ENCODE measurements at regions not wholly inside any gene's neighbourhood (a gene's known extent, or its start where the extent isn't known, plus 50 kb on each side); places are given as distances from the start of the nearest gene placed in this dataset.

DNA sequence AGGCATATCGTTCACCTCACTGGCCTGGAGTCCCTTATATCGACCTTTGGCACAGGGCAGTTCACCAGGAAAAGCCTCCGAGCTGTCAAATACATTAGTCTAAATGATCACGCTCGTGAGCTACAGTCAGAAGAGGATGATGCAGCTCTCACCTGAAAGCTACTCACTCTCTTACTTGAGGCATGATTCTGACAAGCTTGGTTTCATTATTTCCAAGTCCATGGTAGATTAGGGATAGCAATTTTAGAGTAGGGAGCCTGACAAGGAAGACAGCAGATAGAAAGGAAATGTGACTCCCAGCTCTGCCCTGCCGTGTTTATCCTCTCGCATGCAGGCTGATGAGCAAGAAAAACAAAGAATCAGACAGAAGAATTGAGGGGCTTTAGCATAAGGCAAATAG lies 98.0 kb upstream of the MAP1B start:
- TF ChIP-seq, protein P1, sequence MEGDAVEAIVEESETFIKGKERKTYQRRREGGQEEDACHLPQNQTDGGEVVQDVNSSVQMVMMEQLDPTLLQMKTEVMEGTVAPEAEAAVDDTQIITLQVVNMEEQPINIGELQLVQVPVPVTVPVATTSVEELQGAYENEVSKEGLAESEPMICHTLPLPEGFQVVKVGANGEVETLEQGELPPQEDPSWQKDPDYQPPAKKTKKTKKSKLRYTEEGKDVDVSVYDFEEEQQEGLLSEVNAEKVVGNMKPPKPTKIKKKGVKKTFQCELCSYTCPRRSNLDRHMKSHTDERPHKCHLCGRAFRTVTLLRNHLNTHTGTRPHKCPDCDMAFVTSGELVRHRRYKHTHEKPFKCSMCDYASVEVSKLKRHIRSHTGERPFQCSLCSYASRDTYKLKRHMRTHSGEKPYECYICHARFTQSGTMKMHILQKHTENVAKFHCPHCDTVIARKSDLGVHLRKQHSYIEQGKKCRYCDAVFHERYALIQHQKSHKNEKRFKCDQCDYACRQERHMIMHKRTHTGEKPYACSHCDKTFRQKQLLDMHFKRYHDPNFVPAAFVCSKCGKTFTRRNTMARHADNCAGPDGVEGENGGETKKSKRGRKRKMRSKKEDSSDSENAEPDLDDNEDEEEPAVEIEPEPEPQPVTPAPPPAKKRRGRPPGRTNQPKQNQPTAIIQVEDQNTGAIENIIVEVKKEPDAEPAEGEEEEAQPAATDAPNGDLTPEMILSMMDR (IDR thresholded peaks at IDR 0.05): no peak
- ATAC-seq: no peak
- DNase-seq: no peak
- no peaks in the 10 kb centered on the region for H3K36me3 Mint-ChIP-seq
- Histone ChIP-seq H3K4me3 (ENCODE audit: low read length) (no peak overlapping the region), H3K27ac (ENCODE audit: low read length) (no peak overlapping the region), H3K36me3 (ENCODE audit: control insufficient read depth, insufficient read depth, low read length) (no peaks in the 10 kb centered on the region), H3K9me3 (ENCODE audit: control insufficient read depth, insufficient read depth, low read length) (no peaks in the 10 kb centered on the region), H3K27me3 (ENCODE audit: control insufficient read depth, insufficient read depth, low read length) (no peaks in the 10 kb centered on the region), H3K4me1 (ENCODE audit: control insufficient read depth, insufficient read depth, low read length) (no peaks in the 10 kb centered on the region)
- H3K27ac Mint-ChIP-seq: no peak overlapping the region
- H3K27me3 Mint-ChIP-seq (ENCODE audit: low read depth in 2 of 2): peaks cover 20 to 36% of the 10 kb centered on the region in 2 donors
- H3K4me3 Mint-ChIP-seq: no peak overlapping the region
- no peaks in the 10 kb centered on the region for H3K9me3 Mint-ChIP-seq
- intact Hi-C loops (cut with micrococcal nuclease): no loop called here
- H3K4me1 Mint-ChIP-seq: no peaks in the 10 kb centered on the region
- WGBS (ENCODE audit: insufficient coverage): 85% methylated on average over 7 of the region's 7 CpGs

DNA sequence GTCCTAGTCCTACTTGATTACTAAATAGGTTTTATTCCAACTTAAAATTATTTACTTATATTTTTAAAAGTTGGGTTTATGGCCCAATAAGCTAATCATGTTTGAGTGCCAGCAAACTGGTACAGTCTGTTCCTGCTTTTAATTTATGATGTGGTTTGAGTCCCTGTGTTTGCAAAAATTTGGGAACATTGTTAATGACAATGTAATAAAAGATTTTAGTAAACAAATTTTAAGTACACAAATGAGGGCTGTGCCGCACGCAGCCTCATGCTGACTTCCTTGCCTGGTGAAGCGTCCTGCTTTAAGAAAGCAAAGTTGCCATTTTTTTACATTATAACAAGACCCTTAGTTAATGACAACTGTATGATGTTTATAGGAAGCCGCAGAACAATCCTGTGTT lies 96.8 kb upstream of the MAP1B start:
- no peak for ATAC-seq
- TF ChIP-seq, protein P1 (IDR thresholded peaks at IDR 0.05): no peak
- Histone ChIP-seq H3K4me3 (ENCODE audit: low read length) (no peak overlapping the region), H3K9me3 (ENCODE audit: control insufficient read depth, insufficient read depth, low read length) (no peaks in the 10 kb centered on the region), H3K4me1 (ENCODE audit: control insufficient read depth, insufficient read depth, low read length) (no peaks in the 10 kb centered on the region), H3K27ac (ENCODE audit: low read length) (no peak overlapping the region), H3K27me3 (ENCODE audit: control insufficient read depth, insufficient read depth, low read length) (no peaks in the 10 kb centered on the region), H3K36me3 (ENCODE audit: control insufficient read depth, insufficient read depth, low read length) (no peaks in the 10 kb centered on the region)
- DNase-seq: no peak
- Mint-ChIP-seq H3K4me1 (no peaks in the 10 kb centered on the region), H3K27me3 (ENCODE audit: low read depth in 2 of 2) (peaks cover 20 to 36% of the 10 kb centered on the region in 2 donors), H3K4me3 (no peak overlapping the region), H3K36me3 (no peaks in the 10 kb centered on the region), H3K9me3 (no peaks in the 10 kb centered on the region), H3K27ac (no peak overlapping the region)
- intact Hi-C loops (cut with micrococcal nuclease): no loop called here
- no CpG with 5 or more reads among the region's 4 CpGs for WGBS (ENCODE audit: insufficient coverage)

DNA sequence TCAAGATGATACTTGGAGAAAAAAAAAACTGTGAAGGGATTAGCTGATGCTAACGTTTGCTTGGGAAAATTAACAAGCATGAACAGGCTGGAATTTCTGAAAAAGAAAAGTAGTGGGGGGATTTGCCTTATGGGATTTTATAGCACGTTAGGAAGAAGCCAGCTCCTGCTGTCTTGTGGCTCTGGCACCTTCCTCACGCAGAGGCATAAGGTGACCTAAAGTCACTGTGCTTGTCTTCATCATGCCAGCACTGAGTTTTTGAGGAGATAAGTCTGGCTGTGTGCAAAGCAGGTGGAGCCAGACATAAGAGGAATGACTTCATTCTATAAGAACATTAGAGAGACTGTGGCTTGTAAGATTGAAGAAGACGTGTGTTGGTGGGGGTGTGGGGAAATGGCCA lies 94.4 kb upstream of the MAP1B start:
- no peaks in the 10 kb centered on the region for H3K4me1 ChIP-seq (ENCODE audit: control insufficient read depth, insufficient read depth, low read length)
- no peak overlapping the region for H3K27ac ChIP-seq (ENCODE audit: low read length)
- Mint-ChIP-seq H3K4me3 (no peak overlapping the region), H3K9me3 (no peaks in the 10 kb centered on the region), H3K4me1 (no peaks in the 10 kb centered on the region), H3K27ac (no peak overlapping the region), H3K27me3 (ENCODE audit: low read depth in 2 of 2) (peaks cover 16 to 29% of the 10 kb centered on the region in 2 donors), H3K36me3 (no peaks in the 10 kb centered on the region)
- H3K27me3 ChIP-seq (ENCODE audit: control insufficient read depth, insufficient read depth, low read length): no peaks in the 10 kb centered on the region
- ATAC-seq (no peak), DNase-seq (no peak)
- 75% methylated on average over 4 of the region's 4 CpGs for WGBS (ENCODE audit: insufficient coverage)
- intact Hi-C loops (cut with micrococcal nuclease): no loop called here
- no peaks in the 10 kb centered on the region for H3K9me3 ChIP-seq (ENCODE audit: control insufficient read depth, insufficient read depth, low read length)
- H3K36me3 ChIP-seq (ENCODE audit: control insufficient read depth, insufficient read depth, low read length): no peaks in the 10 kb centered on the region
- H3K4me3 ChIP-seq (ENCODE audit: low read length): no peak overlapping the region
- TF ChIP-seq, protein P1 (IDR thresholded peaks at IDR 0.05): no peak

- no peaks in the 10 kb centered on the region for H3K4me1 ChIP-seq (ENCODE audit: control insufficient read depth, insufficient read depth, low read length)
- Mint-ChIP-seq H3K4me1 (no peaks in the 10 kb centered on the region), H3K9me3 (peaks cover 0 to 2% of the 10 kb centered on the region in 2 donors), H3K36me3 (no peaks in the 10 kb centered on the region), H3K27me3 (ENCODE audit: low read depth in 2 of 2) (peaks cover 16 to 35% of the 10 kb centered on the region in 2 donors), H3K27ac (no peak overlapping the region), H3K4me3 (no peak overlapping the region)
- WGBS (ENCODE audit: insufficient coverage): 86% methylated on average over 9 of the region's 10 CpGs
- H3K9me3 ChIP-seq (ENCODE audit: control insufficient read depth, insufficient read depth, low read length): no peaks in the 10 kb centered on the region
- H3K27me3 ChIP-seq (ENCODE audit: control insufficient read depth, insufficient read depth, low read length): no peaks in the 10 kb centered on the region
- no peaks in the 10 kb centered on the region for H3K36me3 ChIP-seq (ENCODE audit: control insufficient read depth, insufficient read depth, low read length)
- no peak overlapping the region for H3K27ac ChIP-seq (ENCODE audit: low read length)
- ATAC-seq (no peak), DNase-seq (no peak)
- intact Hi-C loops (cut with micrococcal nuclease): no loop called here
- H3K4me3 ChIP-seq (ENCODE audit: low read length): no peak overlapping the region
- TF ChIP-seq, protein P1 (IDR thresholded peaks at IDR 0.05): no peak
Observed at GRCh38 chr5:72013766-72014624, 93.3 kb upstream of the MAP1B start.
